CD8-positive, alpha-beta memory T cell (primary cell): ENCODE measurements at regions not wholly inside any gene's neighbourhood (a gene's known extent, or its start where the extent isn't known, plus 50 kb on each side); places are given as distances from the start of the nearest gene placed in this dataset.

Source experiments
- CTCF ChIA-PET: fragments of 350-600 bp; sonication (Branson Sonifier 250); formaldehyde crosslinking; loops from one replicate; lab custom pipeline; 2021; ENCODE audit warnings: antibody characterized with exemption; lab: Charles Lee
- POLR2A ChIA-PET: fragments of 350-600 bp; sonication (Branson Sonifier 250); formaldehyde crosslinking; loops from one replicate; lab custom pipeline; 2021; ENCODE audit warnings: antibody characterized with exemption; lab: Charles Lee
- DNase-seq, 5 donors: peaks; one replicate each; pipeline versions ENCODE4 v3.0.0 to v3.0.0-alpha.2; 2020 to 2022; ENCODE audit warnings: mixed read lengths in 1 of 5
- H3K27ac ChIP-seq: one replicate; pipeline ENCODE4 v1.7.0; 2013; ENCODE audit warnings: low read depth, mild to moderate bottlenecking, low read length, moderate library complexity
- H3K27me3 ChIP-seq: 2 replicates; pipeline ENCODE4 v1.7.0; 2013; ENCODE audit warnings: low read length, mild to moderate bottlenecking; ENCODE audit not compliant: insufficient read depth, poor library complexity, severe bottlenecking
- H3K36me3 ChIP-seq: 2 replicates; pipeline ENCODE4 v1.7.0; 2013; ENCODE audit warnings: mild to moderate bottlenecking, low read length, moderate library complexity; ENCODE audit not compliant: insufficient read depth
- H3K4me1 ChIP-seq: 2 replicates; pipeline ENCODE4 v1.7.0; 2013; ENCODE audit warnings: mild to moderate bottlenecking, low read length, moderate library complexity; ENCODE audit not compliant: insufficient read depth
- H3K4me3 ChIP-seq: 2 replicates; pipeline ENCODE4 v1.7.0; 2013; ENCODE audit warnings: mild to moderate bottlenecking, low read length
- H3K9me3 ChIP-seq: 2 replicates; pipeline ENCODE4 v1.7.0; 2013; ENCODE audit warnings: mild to moderate bottlenecking, low read length
- H3K27ac Mint-ChIP-seq, 8 donors: one replicate each; pipeline ENCODE4 v1.8.0; 2020 to 2021; ENCODE audit warnings: mixed read lengths in 8 of 8, mild to moderate bottlenecking in 6 of 8, inconsistent platforms in 3 of 8, moderate library complexity in 3 of 8
- H3K27me3 Mint-ChIP-seq, 2 donors: one replicate each; pipeline ENCODE4 v1.8.0; 2020 to 2021; ENCODE audit warnings: mixed read lengths in 2 of 2, mild to moderate bottlenecking in 1 of 2, moderate library complexity in 1 of 2
- H3K36me3 Mint-ChIP-seq, 3 donors: one replicate each; pipeline ENCODE4 v1.8.0; 2020 to 2021; ENCODE audit warnings: mixed read lengths in 3 of 3, inconsistent platforms in 1 of 3, mild to moderate bottlenecking in 1 of 3
- H3K4me1 Mint-ChIP-seq, 3 donors: one replicate each; pipeline ENCODE4 v1.8.0; 2020 to 2021; ENCODE audit warnings: mixed read lengths in 3 of 3, inconsistent platforms in 1 of 3, mild to moderate bottlenecking in 1 of 3
- H3K4me3 Mint-ChIP-seq, 7 donors: one replicate each; pipeline ENCODE4 v1.8.0; 2020 to 2021; ENCODE audit warnings: mixed read lengths in 7 of 7, mild to moderate bottlenecking in 6 of 7, moderate library complexity in 4 of 7, inconsistent platforms in 2 of 7
- H3K9me3 Mint-ChIP-seq, 5 donors: one replicate each; pipeline ENCODE4 v1.8.0; 2020 to 2022; ENCODE audit warnings: mixed read lengths in 5 of 5, mild to moderate bottlenecking in 3 of 5, moderate library complexity in 2 of 5, inconsistent platforms in 1 of 5

GRCh38 chr6:93749191-93749590 is 329.8 kb upstream of the EPHA7 start:
- H3K4me3 ChIP-seq, result no peak overlapping the region
- H3K27me3 ChIP-seq, result no peaks in the 10 kb centered on the region
- H3K9me3 ChIP-seq, result no peaks in the 10 kb centered on the region
- H3K4me1 ChIP-seq, result no peaks in the 10 kb centered on the region
- ChIA-PET CTCF (no interaction called here), POLR2A (no interaction called here)
- no peak overlapping the region for H3K27ac ChIP-seq
- H3K9me3 Mint-ChIP-seq, result peaks cover 3 to 12% (median 4%) of the 10 kb centered on the region in 5 donors
- no peaks in the 10 kb centered on the region for H3K36me3 Mint-ChIP-seq
- H3K4me3 Mint-ChIP-seq, result no peak overlapping the region
- H3K27ac Mint-ChIP-seq, result no peak overlapping the region
- no peak for DNase-seq
- no peaks in the 10 kb centered on the region for H3K4me1 Mint-ChIP-seq
- H3K36me3 ChIP-seq, result no peaks in the 10 kb centered on the region
- no peaks in the 10 kb centered on the region for H3K27me3 Mint-ChIP-seq

GRCh38 chr6:93746892-93747291 is 327.5 kb upstream of the EPHA7 start:
- H3K9me3 Mint-ChIP-seq, result peaks cover 2 to 22% (median 9%) of the 10 kb centered on the region in 5 donors
- H3K27me3 Mint-ChIP-seq, result no peaks in the 10 kb centered on the region

GRCh38 chr6:93745306-93745705 is 325.9 kb upstream of the EPHA7 start:
- ChIA-PET CTCF (no interaction called here), POLR2A (no interaction called here)
- DNase-seq, result no peak
- Mint-ChIP-seq H3K4me1 (no peaks in the 10 kb centered on the region), H3K36me3 (no peaks in the 10 kb centered on the region), H3K27ac (no peak overlapping the region), H3K9me3 (peaks cover 5 to 22% (median 9%) of the 10 kb centered on the region in 5 donors), H3K4me3 (no peak overlapping the region), H3K27me3 (no peaks in the 10 kb centered on the region)
- Histone ChIP-seq H3K27me3 (no peaks in the 10 kb centered on the region), H3K4me3 (no peak overlapping the region), H3K36me3 (no peaks in the 10 kb centered on the region), H3K9me3 (no peaks in the 10 kb centered on the region), H3K27ac (no peak overlapping the region), H3K4me1 (no peaks in the 10 kb centered on the region)

More at GRCh38 chr6:93746892-93747291, 327.5 kb upstream of the EPHA7 start:
- no peak for DNase-seq
- Histone ChIP-seq H3K36me3 (no peaks in the 10 kb centered on the region), H3K4me3 (no peak overlapping the region), H3K27ac (no peak overlapping the region), H3K4me1 (no peaks in the 10 kb centered on the region), H3K27me3 (no peaks in the 10 kb centered on the region), H3K9me3 (no peaks in the 10 kb centered on the region)
- Mint-ChIP-seq H3K4me1 (no peaks in the 10 kb centered on the region), H3K36me3 (no peaks in the 10 kb centered on the region), H3K27ac (no peak overlapping the region), H3K4me3 (no peak overlapping the region)
- ChIA-PET CTCF (no interaction called here), POLR2A (no interaction called here)

- Mint-ChIP-seq H3K27me3 (no peaks in the 10 kb centered on the region), H3K4me3 (no peak overlapping the region), H3K36me3 (no peaks in the 10 kb centered on the region), H3K9me3 (peaks cover 4 to 15% (median 10%) of the 10 kb centered on the region in 5 donors), H3K27ac (no peak overlapping the region), H3K4me1 (no peaks in the 10 kb centered on the region)
- CTCF ChIA-PET, result no interaction called here
- POLR2A ChIA-PET, result no interaction called here
- Histone ChIP-seq H3K4me1 (no peaks in the 10 kb centered on the region), H3K9me3 (no peaks in the 10 kb centered on the region), H3K4me3 (no peak overlapping the region), H3K36me3 (no peaks in the 10 kb centered on the region), H3K27me3 (no peaks in the 10 kb centered on the region), H3K27ac (no peak overlapping the region)
- no peak for DNase-seq
These were observed 315.7 kb upstream of the EPHA7 start for GRCh38 chr6:93735099-93735498.

GRCh38 chr6:93731306-93731705 is 311.9 kb upstream of the EPHA7 start:
- H3K4me1 ChIP-seq, result no peaks in the 10 kb centered on the region
- H3K27ac Mint-ChIP-seq, result no peak overlapping the region
- ChIA-PET POLR2A (no interaction called here), CTCF (no interaction called here)
- no peaks in the 10 kb centered on the region for H3K4me1 Mint-ChIP-seq
- H3K4me3 Mint-ChIP-seq, result no peak overlapping the region
- H3K36me3 Mint-ChIP-seq, result no peaks in the 10 kb centered on the region
- H3K27me3 ChIP-seq, result no peaks in the 10 kb centered on the region
- H3K36me3 ChIP-seq, result no peaks in the 10 kb centered on the region
- no peak overlapping the region for H3K27ac ChIP-seq
- no peaks in the 10 kb centered on the region for H3K9me3 ChIP-seq
- H3K9me3 Mint-ChIP-seq, result peaks cover 1 to 29% (median 14%) of the 10 kb centered on the region in 5 donors
- no peak for DNase-seq
- no peak overlapping the region for H3K4me3 ChIP-seq
- no peaks in the 10 kb centered on the region for H3K27me3 Mint-ChIP-seq

- H3K36me3 ChIP-seq, result no peaks in the 10 kb centered on the region
- no peaks in the 10 kb centered on the region for H3K9me3 ChIP-seq
- H3K4me1 ChIP-seq, result no peaks in the 10 kb centered on the region
- no peak for DNase-seq
- H3K27ac ChIP-seq, result no peak overlapping the region
- H3K27me3 ChIP-seq, result no peaks in the 10 kb centered on the region
- Mint-ChIP-seq H3K9me3 (peaks cover 1 to 34% (median 8%) of the 10 kb centered on the region in 5 donors), H3K36me3 (no peaks in the 10 kb centered on the region), H3K27ac (no peak overlapping the region), H3K4me1 (no peaks in the 10 kb centered on the region), H3K4me3 (no peak overlapping the region), H3K27me3 (no peaks in the 10 kb centered on the region)
- ChIA-PET CTCF (no interaction called here), POLR2A (no interaction called here)
- no peak overlapping the region for H3K4me3 ChIP-seq
These were observed 308.8 kb upstream of the EPHA7 start for GRCh38 chr6:93728150-93728549.

- Histone ChIP-seq H3K4me1 (no peaks in the 10 kb centered on the region), H3K27ac (no peak overlapping the region), H3K4me3 (no peak overlapping the region), H3K9me3 (no peaks in the 10 kb centered on the region), H3K27me3 (no peaks in the 10 kb centered on the region), H3K36me3 (no peaks in the 10 kb centered on the region)
- Mint-ChIP-seq H3K9me3 (peaks cover 1 to 37% (median 8%) of the 10 kb centered on the region in 5 donors), H3K4me1 (no peaks in the 10 kb centered on the region), H3K27ac (no peak overlapping the region), H3K36me3 (no peaks in the 10 kb centered on the region), H3K27me3 (no peaks in the 10 kb centered on the region), H3K4me3 (no peak overlapping the region)
- CTCF ChIA-PET, result no interaction called here
- no peak for DNase-seq
- POLR2A ChIA-PET, result no interaction called here
These were observed 308.1 kb upstream of the EPHA7 start for GRCh38 chr6:93727447-93727846.

GRCh38 chr6:93721386-93722048 is 302.2 kb upstream of the EPHA7 start:
- no peaks in the 10 kb centered on the region for H3K9me3 ChIP-seq
- peaks cover 2 to 22% (median 7%) of the 10 kb centered on the region in 5 donors for H3K9me3 Mint-ChIP-seq
- H3K27me3 ChIP-seq, result no peaks in the 10 kb centered on the region
- no peak for DNase-seq
- POLR2A ChIA-PET, result no interaction called here
- H3K36me3 Mint-ChIP-seq, result no peaks in the 10 kb centered on the region
- no peak overlapping the region for H3K27ac ChIP-seq
- CTCF ChIA-PET, result no interaction called here
- H3K27me3 Mint-ChIP-seq, result no peaks in the 10 kb centered on the region
- H3K27ac Mint-ChIP-seq, result no peak overlapping the region
- no peaks in the 10 kb centered on the region for H3K36me3 ChIP-seq
- H3K4me1 Mint-ChIP-seq, result no peaks in the 10 kb centered on the region
- H3K4me3 Mint-ChIP-seq, result no peak overlapping the region
- no peak overlapping the region for H3K4me3 ChIP-seq
- no peaks in the 10 kb centered on the region for H3K4me1 ChIP-seq
